Heart left ventricle (tissue), 13 donors: ENCODE measurements at regions not wholly inside any gene's neighbourhood (a gene's known extent, or its start where the extent isn't known, plus 50 kb on each side); places are given as distances from the start of the nearest gene placed in this dataset.

ENCODE experiments used
- CTCF ChIP-seq, 12 donors: fragments of 200-600 bp; sonication (generic) in 4 of 12; IDR thresholded peaks; one replicate each; pipeline versions ENCODE4 v1.5.0 to v1.8.0; 2018 to 2022; ENCODE audit warnings: antibody characterized with exemption in 12 of 12, mild to moderate bottlenecking in 5 of 12
- POLR2A ChIP-seq, 2 donors: fragments of 450-650 bp; IDR thresholded peaks; one replicate each; pipeline ENCODE4 v1.6.1; 2017; ENCODE audit warnings: antibody characterized with exemption in 2 of 2, mild to moderate bottlenecking in 2 of 2, moderate library complexity in 2 of 2
- donor health status: ischemic (EF 13 %, LVEDD 7.1; RV severe dilation, severe dysfunction).
- donor health status: DM: no; HTN: yes; CAD: no.
- donor health status: DM: no; HTN: no; CAD: no.
- donor health status: ischemic (EF 25% LVEDD 6.9; RV normal size, moderate dysfunction).
- donor health status: ischemic (EF 25% LVEDD 5.7; RV mildly dilated, moderate dysfunction).
- donor health status: ischemic (EF 35%, LVEDD 5.7; RV mildly dilated, moderate dysfunction).
- donor health status: nonischemic (EF 11% LVEDD 7.7; RV severe dilation, severe dysfunction).
- donor health status: DM: yes; HTN: yes; CAD: no.
- donor health status: PGD.
- donor health status: ischemic (EF 29% LVEDD 5.4; RV normal size, mild dysfunction).
- donor health status: nonischemic (EF 23%, LVEDD 6.1; RV moderate dilation, normal function).

DNA sequence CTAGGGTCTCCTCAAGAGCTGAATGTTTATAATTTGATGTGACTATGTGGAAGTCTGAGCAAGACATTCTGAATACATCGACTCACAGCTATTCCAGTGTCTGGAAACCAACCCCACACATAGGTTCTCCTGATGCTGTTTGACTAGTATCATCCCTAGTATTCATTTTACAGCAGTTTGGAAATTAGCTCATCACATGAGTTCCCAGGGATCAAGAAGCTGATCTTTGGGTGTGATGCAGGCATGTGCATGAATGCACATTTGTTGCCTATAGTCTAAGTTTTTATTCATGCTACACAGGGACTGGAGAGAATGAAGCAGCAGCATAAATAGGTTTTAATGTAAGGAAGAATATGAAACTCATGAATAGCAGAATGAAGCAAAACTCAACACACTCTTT, 284.3 kb upstream of the SPRED2 start:
- TF ChIP-seq POLR2A (IDR thresholded peaks at IDR 0.05) (no peak), CTCF (IDR thresholded peaks at IDR 0.05) (no peak)
